ENCODE measurements at regions not wholly inside any gene's neighbourhood (a gene's known extent, or its start where the extent isn't known, plus 50 kb on each side); places are given as distances from the start of the nearest gene placed in this dataset.

DNA sequence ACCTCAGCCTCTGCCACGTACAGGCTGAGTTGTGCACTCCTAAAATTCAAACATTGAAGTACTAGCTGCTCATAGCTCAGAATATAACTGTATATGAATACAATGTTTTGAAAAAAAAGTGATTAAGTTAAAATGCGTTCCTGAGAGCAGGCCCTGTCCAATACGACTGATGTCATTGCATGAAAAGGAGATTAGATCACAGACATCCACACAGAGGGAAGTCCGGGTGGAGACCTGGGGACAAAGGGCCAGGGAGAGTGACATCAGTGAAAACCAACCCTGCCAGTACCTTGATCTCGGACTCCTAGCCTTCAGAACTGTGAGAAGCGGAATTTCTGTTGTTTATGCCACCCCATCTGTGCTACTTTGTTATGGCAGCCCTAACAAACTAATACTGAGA is 311.4 kb upstream of the NR2F2 start:
- DNase-seq, result no peak

DNA sequence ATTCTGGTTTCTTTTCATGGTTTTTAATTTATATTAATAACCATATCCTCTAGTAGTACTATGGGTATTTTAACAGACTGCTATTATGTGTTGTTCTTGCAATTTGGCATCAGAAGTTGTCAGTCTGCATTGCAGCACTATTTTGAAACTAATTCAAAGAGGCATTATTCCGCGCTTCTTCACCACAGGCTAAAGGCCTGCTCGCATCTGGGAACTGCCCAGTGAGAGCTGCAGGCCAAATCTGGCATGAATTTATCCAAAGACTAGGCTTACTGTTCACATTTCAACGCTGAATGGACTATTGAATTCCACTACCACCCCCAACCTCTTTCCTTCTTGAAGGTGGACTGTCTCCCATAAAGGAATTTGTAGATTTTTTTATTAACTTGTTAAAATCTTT is 310.4 kb upstream of the NR2F2 start:
- DNase-seq, result no peak

DNA sequence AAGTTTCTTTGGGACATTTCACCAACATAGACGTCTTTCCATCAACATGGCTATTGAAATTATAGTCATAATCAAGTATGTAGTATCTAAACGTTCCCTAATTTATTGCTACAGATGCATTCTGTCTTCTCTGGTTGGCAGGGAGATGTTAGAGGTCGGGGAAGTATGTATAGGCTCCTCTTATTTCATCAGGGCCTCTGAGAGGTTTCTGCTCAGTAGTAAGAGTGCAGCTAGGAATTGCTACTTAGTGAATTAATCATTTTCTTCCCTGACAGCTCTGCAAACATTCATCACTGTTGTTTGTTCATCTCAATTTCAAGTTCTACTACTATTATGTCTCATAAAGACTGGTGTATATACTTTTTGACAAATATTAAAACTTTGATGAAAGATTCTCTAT is 309.7 kb upstream of the NR2F2 start:
- no peak for DNase-seq

DNA sequence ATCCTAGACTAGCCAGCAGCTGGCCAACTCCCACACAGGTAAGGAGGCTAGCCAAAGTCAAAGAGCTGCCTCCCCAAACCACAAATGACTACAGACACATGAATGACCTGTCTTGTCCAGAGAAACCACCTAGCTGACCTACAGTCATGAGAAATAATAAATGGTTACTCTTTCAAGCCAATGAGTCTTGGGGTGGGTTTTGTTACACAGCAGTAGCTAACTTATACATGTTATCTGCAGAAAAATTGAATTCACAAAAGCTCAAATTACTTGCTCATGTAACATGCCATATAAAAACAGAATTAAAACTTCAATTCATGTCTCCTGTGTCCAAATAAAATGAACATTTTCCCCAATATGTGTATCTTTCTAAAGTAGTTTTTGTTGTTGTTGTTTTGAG is 307.4 kb upstream of the NR2F2 start:
- DNase-seq, result no peak

DNA sequence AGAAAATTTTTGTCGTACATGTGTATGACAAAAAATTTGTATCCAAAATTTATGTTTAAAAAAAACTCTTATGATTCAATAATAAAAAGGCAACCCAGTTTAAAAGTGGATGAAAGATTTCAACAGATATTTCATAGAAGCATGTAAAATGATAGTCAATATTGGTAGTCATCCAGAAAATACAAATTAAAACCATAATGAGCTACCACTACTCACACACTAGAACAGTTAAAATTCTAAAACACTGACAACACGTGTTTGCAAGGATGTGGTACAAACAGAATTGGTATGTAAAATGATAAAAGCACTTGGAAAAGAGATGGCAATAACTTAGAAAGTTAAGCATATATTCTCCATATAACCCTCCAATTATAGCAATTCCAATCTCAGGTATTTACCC is 303.0 kb upstream of the NR2F2 start:
- no peak for DNase-seq

DNA sequence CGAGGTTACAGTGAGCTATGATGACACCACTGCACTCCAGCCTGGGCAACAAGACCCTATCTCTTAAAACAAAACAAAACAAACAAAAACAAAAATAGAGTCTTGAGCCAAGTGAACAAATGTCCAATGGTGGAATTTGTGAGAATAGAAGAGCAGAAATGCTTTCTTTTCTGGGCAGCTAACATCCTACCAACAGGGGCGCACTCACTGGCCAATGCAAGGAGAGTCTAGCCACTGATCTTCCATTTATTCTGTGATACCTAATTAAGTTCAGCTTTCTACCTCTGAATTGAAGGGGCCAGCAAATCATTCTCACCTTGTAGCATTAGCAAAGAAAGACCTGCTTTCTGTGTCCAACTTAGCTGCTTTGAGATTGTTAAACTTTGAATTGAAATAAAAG is 301.9 kb upstream of the NR2F2 start:
- no peak for DNase-seq

DNA sequence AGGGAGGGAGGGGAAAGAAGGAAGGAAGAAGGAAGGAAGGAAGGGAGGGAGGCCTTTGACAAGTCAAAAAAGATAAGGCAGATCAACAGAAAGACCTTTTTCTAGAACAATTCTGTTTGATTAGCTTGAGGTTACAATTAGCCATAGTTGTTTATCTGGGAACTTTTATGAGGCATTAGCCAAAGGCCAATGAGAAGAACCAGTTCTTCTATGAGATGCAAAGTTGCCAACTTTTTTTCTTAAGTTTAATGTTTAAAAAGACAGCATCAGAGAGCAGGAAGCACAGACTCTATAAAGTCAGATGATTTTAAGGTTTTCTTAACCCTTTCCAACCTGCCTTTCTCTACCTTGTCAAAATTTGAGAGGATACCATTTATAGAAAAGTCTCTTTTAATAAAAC is 301.3 kb upstream of the NR2F2 start:
- DNase-seq, result no peak

DNA sequence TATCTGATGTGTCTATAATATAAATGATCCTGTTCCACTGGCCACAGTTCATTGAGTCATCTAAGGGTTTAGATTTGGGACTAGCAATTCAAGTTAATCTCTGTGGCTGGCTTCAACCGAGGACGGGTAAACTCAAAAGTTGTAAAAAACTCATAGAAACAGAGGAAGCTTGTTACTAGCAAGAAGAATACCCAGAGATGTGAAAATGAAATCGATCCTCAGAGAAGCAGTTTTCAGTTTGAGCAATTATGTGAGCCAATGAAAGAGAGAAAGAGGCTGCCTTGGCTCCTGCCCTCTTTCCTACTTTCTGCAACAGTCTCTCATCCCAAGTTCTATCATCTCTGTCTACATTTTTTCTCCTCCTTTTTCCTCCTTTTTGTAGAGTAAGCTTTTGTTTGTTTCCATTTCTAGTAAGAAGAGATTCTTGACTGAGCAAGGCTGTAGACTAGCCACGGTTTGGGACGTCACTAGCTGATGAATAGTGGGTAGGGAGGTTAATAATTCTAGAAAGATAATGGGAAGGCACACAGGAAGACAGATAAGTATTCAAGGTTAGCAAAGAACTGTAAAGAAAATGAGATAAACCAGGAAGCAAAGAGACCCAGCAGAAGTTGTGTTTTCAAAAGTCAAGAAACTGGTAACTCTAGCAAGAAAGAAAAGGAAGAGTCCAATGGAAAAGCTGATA is 298.9 kb upstream of the NR2F2 start:
- DNase-seq, result no peak

DNA sequence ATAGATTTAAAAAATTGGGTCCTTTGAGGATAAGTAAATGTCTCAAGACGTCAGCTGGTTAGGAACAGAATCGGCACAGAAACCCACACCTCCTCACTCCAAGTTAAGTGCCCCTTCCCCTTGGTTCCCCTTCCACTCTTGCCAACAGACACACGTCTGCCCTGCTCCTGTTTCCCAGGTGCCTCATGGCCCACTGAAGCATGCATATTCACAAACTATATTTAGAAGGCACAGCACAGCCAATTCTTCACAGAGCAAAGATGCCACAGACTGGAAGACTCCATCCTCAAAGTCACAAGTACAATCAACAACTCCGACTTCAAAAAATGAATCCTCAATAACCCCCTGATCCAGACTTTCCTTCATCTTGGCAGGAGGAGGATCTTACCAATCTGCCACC is 295.4 kb upstream of the NR2F2 start:
- DNase-seq, result no peak

DNA sequence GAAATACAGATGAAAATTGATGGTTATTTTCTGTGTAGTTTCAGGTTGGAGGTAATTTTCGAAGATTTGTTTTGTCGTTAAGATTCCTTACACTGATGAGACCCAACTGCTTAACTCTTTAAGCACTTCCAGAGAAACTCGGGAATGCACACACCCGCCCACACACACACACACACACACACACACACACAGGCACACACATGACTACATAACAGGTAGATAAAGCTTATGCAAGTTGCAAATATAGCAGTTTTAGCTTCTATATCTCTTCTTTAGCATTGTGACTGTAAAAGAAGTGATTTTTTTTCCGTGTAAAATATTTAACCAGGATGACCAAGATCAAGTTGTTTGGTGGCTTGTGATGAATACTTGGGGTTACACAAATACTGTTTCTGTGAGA is 294.9 kb upstream of the NR2F2 start:
- DNase-seq, result no peak

DNA sequence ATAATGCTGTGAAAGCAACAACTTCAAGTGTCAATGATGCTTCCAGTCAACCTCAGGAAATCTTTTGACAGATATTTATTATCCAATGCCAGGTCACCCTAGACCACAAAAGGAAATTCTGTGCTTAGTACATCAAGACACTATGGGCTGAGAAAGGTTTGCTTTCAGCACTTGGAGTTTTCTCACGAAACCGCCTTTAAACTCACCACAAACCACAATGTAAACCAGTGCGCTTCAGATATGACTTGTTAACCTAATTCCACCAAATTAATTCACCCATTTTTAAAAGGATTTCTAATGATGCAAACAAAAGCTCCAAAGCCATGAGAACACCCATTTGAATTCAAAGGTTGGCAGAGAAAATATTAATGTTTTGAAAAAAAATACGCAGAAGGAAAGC is 292.9 kb upstream of the NR2F2 start:
- no peak for DNase-seq

DNA sequence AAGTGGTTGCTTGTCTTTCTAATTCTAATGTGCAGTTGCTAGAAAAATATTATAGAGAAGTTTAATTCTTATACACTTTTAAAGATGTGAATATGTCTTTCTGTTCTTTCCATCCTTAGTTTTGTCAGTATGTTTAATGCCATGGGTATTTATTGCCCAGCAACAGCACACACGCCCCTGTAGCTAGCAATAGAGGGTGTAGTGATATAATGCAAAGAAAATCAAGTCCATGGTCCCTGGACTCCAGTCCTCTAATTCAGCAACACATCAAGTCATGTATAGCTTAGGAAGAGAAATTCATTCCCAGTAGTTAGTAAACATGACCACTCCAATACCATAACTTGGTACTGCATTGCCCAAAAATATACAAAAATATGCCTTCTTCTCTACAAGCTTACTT is 292.4 kb upstream of the NR2F2 start:
- DNase-seq, result no peak

DNA sequence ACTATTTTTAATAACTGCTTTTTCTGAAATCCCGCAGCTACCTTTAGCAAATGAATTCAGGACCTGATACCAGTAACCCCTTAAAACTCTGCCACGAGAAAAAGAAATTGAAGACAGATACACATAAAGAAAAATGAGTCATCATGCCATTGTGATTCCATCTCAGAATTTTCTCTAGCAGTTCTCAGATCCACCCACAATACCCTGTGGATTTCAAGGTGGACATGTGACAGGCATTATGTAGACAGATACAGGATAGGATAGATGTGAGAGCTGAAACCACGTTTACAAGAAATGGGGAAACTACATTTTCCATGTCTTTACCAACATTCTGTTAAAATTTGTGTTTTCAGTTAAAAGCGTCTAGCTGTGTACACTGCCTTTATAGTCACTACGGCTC is 291.9 kb upstream of the NR2F2 start:
- no peak for DNase-seq

DNA sequence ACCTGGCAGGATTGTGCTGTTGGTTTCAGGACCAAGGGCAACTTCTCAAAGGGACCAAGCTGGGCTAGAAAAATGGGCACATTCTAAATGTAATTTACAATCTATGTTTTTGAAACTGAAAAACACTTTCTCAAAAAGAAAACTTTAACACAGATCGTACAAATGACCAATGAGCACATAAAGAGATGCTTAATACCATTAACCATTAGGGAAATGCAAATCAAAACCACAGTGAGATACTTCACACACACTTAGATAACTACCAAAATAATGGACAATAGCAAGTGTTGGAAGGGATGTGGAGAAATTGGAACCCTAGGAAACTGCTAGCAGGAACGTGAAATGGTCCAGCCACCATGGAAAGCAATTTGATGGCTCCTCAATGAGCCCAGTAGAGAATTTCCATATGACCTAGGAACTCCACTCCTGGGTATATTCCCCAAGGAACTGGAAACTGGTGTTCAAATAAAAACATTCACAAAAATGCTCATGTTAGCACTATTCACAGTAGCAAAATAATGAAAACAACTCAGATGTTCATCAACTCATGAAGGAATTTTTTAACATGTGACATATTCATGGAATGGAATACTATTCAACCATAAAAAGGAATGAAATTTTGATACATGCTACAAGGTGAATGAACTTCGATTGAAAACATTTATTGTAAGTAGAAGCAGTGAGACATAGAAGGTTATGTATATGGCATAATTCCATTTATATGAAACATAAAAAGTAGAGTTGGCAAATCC is 288.3 kb upstream of the NR2F2 start:
- DNase-seq, result no peak

DNA sequence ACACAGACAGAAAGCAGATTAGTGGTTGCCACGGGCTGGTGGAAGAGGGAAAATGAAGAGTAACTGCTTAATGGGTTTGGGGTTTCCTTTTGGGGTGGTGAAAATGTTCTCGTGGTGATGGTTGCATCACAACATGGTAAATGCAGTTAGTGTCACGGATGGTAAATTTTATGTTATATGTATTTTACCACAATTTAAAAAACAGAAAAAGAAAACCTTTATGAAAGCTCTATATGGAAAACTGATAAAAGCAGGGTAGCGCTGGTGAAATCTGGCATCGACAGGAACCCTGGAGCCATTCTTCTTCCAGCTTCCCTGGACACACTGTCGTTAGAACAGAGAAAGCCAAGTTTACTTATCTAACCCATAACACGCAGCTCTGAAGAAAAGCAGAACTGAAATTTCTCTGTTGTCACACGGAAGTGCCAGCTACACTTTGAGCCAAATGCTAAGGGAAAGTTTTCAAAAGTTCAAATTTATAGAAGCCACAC is 287.7 kb upstream of the NR2F2 start:
- no peak for DNase-seq

DNA sequence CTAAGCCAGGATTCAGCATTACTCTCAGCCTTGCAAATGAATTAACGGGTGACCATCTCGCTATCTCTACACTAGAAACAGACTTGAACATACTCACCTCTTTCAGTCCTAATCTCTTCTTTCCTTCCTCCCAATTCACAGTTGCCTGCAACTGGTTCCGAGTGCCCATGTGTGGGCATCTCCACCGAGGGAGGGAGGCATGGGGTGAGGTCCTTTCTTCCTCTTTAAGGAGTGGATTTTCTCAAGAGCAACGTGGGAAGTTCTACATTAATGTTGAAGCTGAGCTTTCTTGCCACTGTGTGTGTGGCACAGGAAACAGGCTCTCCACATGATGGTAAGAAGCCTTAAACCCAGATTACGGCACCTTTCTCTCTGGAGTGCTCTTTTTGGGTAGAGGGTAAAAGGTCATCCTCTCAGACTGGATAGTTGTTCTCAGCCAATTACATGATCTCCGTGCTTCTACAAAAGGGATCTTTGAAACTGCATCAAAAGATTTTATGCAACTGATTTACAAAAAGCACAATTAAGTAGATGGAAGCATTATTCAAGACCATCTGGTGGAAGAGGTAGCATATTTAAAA is 286.8 kb upstream of the NR2F2 start:
- no peak for DNase-seq

DNA sequence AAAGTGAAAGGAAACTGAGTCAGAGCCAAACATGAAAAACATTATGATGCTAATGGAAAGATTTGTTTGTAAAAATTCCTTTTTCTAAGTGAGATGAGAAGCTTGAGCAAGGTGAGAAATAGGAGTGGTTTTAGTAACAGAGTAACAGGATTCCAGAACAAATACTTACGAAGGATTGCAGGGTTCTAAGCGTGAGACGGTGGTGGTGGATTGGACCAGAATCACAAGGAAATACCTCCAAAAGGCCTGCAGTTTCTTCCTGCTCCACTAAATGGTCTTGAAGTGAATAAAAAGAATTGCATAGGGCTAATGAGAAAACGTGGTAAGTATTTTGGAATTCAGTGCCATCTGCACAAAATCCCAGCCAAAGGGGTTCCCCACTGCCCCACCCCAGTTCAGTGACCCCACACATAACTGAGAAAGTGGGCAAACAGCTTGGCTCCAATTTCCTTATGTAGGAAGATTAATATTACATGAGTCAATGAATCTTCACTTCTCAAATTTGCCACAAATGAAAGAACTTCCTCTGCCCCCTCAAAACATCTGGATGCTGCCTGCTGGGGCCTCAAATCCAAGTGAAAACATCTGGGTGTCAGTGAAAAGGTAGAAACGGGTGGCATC is 283.8 kb upstream of the NR2F2 start:
- DNase-seq, result no peak

DNA sequence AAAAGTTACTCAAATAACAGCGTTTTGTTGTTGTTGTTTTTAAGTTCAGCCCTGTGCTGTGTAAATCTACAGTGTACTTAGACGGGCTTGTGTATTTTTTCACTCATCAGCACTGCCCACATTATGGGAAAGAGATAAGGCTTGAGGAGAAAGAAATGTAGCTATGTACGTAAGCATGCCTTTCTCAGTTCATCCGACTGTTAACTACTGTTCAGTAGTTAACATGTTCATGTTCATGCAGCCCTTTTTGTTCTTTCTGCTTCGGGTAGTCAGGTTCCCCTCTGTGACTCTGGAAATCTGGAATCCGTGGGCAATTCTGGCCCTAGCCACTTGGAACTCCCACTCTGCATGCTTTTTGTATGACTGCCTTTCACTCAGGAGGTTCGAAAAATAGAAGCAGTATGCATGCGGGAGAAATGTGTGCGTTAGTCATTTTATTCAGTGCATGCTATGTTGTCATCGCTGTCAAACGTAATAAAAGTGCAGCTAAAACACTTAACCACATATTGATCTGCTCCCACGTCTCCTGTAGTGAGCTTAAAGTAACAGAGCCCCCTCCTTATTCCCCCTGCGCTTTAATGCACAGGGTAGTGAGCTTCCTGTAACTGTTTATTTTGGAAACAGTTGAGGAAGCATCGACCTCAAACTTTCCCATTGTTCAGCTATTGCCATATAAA is 283.1 kb upstream of the NR2F2 start:
- no peak for DNase-seq

DNA sequence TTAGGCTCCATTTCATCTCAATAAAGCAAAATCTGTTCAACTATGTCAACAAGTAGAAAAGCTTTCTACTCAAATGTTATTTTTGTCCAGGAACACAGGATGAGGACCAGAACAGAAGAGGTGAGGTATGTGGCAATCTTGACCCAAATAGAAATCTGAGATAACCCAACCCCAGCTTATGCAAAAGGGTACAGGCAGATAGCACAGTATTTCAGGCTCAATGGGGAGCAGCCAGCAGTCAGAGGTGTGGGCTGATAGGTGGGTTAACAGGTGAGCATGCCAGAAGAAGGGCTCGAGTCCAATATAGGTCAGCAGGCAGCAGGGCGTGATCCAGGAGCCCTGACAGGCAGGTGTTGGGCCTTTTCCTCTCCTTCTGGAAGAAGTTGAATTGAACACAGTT is 281.2 kb upstream of the NR2F2 start:
- DNase-seq, result no peak

DNA sequence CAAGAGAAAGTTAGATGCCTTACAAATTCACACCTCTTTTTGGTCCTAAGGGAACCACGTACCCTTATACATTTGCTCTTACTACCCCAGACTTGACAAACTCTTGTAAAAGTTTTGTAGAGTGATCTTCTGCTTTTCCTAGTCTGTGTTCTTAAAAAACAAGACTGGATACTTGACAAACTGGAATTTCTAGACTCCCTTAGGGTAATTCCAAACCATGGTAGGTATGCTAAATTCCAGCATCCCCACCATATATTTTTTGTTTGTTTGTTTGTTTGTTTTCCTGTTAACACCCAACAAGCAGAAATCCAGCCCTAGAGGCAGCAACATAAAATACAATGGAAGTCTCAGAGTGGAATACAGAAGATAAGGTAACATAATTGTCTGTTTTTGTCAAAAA is 280.7 kb upstream of the NR2F2 start:
- no peak for DNase-seq

DNA sequence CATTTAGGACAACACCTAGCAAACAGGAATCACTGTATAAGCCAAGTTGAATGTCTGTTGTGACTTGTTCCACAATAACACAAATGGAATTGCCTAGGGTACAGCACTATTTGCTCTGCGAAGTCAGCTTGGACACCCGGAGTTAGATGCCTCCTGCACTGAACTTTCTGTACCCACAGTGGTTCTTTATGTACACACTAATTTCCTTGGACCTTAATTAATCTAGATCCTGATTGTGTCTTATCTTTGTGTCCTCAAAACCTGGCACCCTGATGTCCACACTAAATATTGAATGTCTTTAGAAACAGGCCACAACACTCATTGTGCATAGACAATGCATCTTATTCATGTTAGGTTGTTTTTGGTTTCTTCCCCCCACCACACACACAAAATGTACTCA is 278.9 kb upstream of the NR2F2 start:
- DNase-seq, result no peak

DNA sequence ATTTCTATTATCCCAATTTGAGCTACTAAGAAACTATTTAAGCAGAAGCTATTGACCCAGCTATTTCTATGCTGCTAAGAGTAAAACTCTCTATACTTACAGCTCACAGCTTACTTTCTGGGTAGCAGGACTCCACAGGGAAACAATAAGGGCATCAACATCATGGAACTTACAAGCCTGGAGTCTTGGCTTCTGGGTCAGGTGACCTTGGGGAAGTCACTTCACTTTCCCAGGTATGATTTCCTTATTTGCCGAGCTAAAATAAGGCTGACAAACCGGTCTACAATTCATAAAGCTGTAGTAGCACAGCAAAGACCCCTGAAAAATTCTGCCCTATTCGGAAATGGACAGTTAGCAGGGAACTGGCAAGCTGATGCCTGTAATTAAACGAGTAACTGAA is 278.3 kb upstream of the NR2F2 start:
- no peak for DNase-seq

DNA sequence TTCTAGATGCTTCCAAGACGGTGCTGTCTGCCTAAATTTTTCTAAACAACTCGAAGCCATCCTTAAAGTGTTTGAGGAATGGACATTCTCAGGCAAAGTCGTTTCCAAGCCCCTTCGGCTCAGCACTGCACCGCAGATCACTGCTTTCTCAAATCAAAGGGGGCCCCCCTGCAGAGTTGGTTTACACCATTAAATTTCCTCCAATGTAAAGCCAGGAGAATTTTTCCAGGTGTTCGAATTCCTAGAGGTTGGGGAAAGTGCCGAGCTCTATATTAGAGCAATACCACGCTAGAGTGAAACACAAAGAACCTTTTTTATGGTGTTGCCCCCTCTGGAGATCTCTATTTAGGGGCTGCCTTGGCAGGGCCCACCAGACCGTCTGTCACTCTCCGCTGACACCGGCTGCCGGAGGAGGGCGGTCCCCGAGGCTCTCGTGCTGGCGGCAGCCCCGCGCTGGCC is 277.9 kb upstream of the NR2F2 start:
- peak in 1 of 2 experiments; percentile 10 for DNase-seq

Measured in SHP77 (cell line).